SK-MEL-5 (cell line): ENCODE measurements at regions not wholly inside any gene's neighbourhood (a gene's known extent, or its start where the extent isn't known, plus 50 kb on each side); places are given as distances from the start of the nearest gene placed in this dataset.

ENCODE experiments used
- DNase-seq: peaks from one replicate; pipeline ENCODE4 v3.0.0-alpha.2; 2016; ENCODE audit warnings: low read depth, low spot score
- in situ Hi-C: cut with HindIII; loops from 2 replicates; pipeline ENCODE4 v1.10.0; 2016; ENCODE audit warnings: low sequenced_read_pairs, high pct_unique_total_duplicates, low pct_unique_long_range_greater_than_20kb

- in situ Hi-C loops, result no loop called here
- no peak for DNase-seq
Observed at GRCh38 chr18:30361864-30362540, 680.5 kb downstream of the DSC3 start.

GRCh38 chr18:30359521-30359920 is 683.0 kb downstream of the DSC3 start:
- DNase-seq, result no peak

GRCh38 chr18:30358555-30358954 is 684.0 kb downstream of the DSC3 start:
- peak; percentile 8 for DNase-seq
- in situ Hi-C loops, result no loop called here

More at GRCh38 chr18:30359521-30359920, 683.0 kb downstream of the DSC3 start:
- in situ Hi-C loops, result no loop called here

- in situ Hi-C loops, result no loop called here
- DNase-seq, result no peak
Observed at GRCh38 chr18:30352551-30353168, 689.9 kb downstream of the DSC3 start.

GRCh38 chr18:30350263-30350662 is 692.3 kb downstream of the DSC3 start:
- no peak for DNase-seq
- in situ Hi-C loops, result no loop called here

GRCh38 chr18:30343090-30343489 is 699.5 kb downstream of the DSC3 start:
- in situ Hi-C loops, result no loop called here
- DNase-seq, result no peak

- DNase-seq, result no peak
- in situ Hi-C loops, result no loop called here
Observed at GRCh38 chr18:30342675-30343074, 699.9 kb downstream of the DSC3 start.

GRCh38 chr18:30334781-30335180 is 707.8 kb downstream of the DSC3 start:
- in situ Hi-C loops, result no loop called here
- DNase-seq, result no peak

- in situ Hi-C loops, result no loop called here
- DNase-seq, result no peak
Observed at GRCh38 chr18:30333310-30333709, 709.2 kb downstream of the DSC3 start.

GRCh38 chr18:30328839-30329238 is 713.7 kb downstream of the DSC3 start:
- DNase-seq, result no peak
- in situ Hi-C loops, result no loop called here

GRCh38 chr18:30302181-30302580 is 740.4 kb downstream of the DSC3 start:
- DNase-seq, result no peak
- in situ Hi-C loops, result no loop called here

GRCh38 chr18:30298769-30299168 is 743.8 kb downstream of the DSC3 start:
- DNase-seq, result no peak

GRCh38 chr18:30288662-30289414 is 753.7 kb downstream of the DSC3 start:
- in situ Hi-C loops, result no loop called here
- no peak for DNase-seq

More at GRCh38 chr18:30298769-30299168, 743.8 kb downstream of the DSC3 start:
- in situ Hi-C loops, result no loop called here

- in situ Hi-C loops, result no loop called here
Observed at GRCh38 chr18:30280861-30281470, 761.6 kb downstream of the DSC3 start.

GRCh38 chr18:30280186-30280585 is 762.4 kb downstream of the DSC3 start:
- in situ Hi-C loops, result no loop called here
- DNase-seq, result no peak

More at GRCh38 chr18:30280861-30281470, 761.6 kb downstream of the DSC3 start:
- DNase-seq, result peak; percentile 74

GRCh38 chr18:30277676-30278075 is 764.9 kb downstream of the DSC3 start:
- no peak for DNase-seq

GRCh38 chr18:30271716-30272115 is 770.8 kb downstream of the DSC3 start:
- peak; percentile 27 for DNase-seq
- in situ Hi-C loops, result no loop called here

More at GRCh38 chr18:30277676-30278075, 764.9 kb downstream of the DSC3 start:
- in situ Hi-C loops, result no loop called here

- in situ Hi-C loops, result no loop called here
Observed at GRCh38 chr18:30265190-30265589, 777.4 kb downstream of the DSC3 start.

More at GRCh38 chr18:30265190-30265589, 777.4 kb downstream of the DSC3 start:
- DNase-seq, result no peak
